ENCODE measurements at regions not wholly inside any gene's neighbourhood (a gene's known extent, or its start where the extent isn't known, plus 50 kb on each side); places are given as distances from the start of the nearest gene placed in this dataset.

GRCh38 chr2:181790716-181791649 is 100.5 kb upstream of the ITPRID2 start:
- TF ChIP-seq GATA2 (IDR thresholded peaks at IDR 0.05; ENCODE audit: low read depth, low read length) (no peak), GATA3 (IDR thresholded peaks at IDR 0.05; ENCODE audit: low read depth, low read length) (no peak)

GRCh38 chr2:181792906-181793305 is 98.6 kb upstream of the ITPRID2 start:
- TF ChIP-seq GATA3 (IDR thresholded peaks at IDR 0.05; ENCODE audit: low read depth, low read length) (no peak), GATA2 (IDR thresholded peaks at IDR 0.05; ENCODE audit: low read depth, low read length) (no peak)

- TF ChIP-seq GATA3 (IDR thresholded peaks at IDR 0.05; ENCODE audit: low read depth, low read length) = no peak
- no peak for TF ChIP-seq GATA2 (IDR thresholded peaks at IDR 0.05; ENCODE audit: low read depth, low read length)
Observed at GRCh38 chr2:181798022-181798421, 93.5 kb upstream of the ITPRID2 start.

GRCh38 chr2:181805228-181806038 is 86.1 kb upstream of the ITPRID2 start:
- no peak for TF ChIP-seq GATA3 (IDR thresholded peaks at IDR 0.05; ENCODE audit: low read depth, low read length)
- TF ChIP-seq GATA2 (IDR thresholded peaks at IDR 0.05; ENCODE audit: low read depth, low read length) = no peak

GRCh38 chr2:181806039-181806392 is 85.5 kb upstream of the ITPRID2 start:
- TF ChIP-seq GATA2 (IDR thresholded peaks at IDR 0.05; ENCODE audit: low read depth, low read length) (no peak), GATA3 (IDR thresholded peaks at IDR 0.05; ENCODE audit: low read depth, low read length) (no peak)

GRCh38 chr2:181807526-181807925 is 84.0 kb upstream of the ITPRID2 start:
- TF ChIP-seq GATA2 (IDR thresholded peaks at IDR 0.05; ENCODE audit: low read depth, low read length) (no peak), GATA3 (IDR thresholded peaks at IDR 0.05; ENCODE audit: low read depth, low read length) (no peak)

- no peak for TF ChIP-seq GATA2 (IDR thresholded peaks at IDR 0.05; ENCODE audit: low read depth, low read length)
- no peak for TF ChIP-seq GATA3 (IDR thresholded peaks at IDR 0.05; ENCODE audit: low read depth, low read length)
Observed at GRCh38 chr2:181810823-181811695, 80.5 kb upstream of the ITPRID2 start.

- TF ChIP-seq GATA2 (IDR thresholded peaks at IDR 0.05; ENCODE audit: low read depth, low read length) (no peak), GATA3 (IDR thresholded peaks at IDR 0.05; ENCODE audit: low read depth, low read length) (no peak)
Observed at GRCh38 chr2:181812106-181812743, 79.3 kb upstream of the ITPRID2 start.

- no peak for TF ChIP-seq GATA3 (IDR thresholded peaks at IDR 0.05; ENCODE audit: low read depth, low read length)
- TF ChIP-seq GATA2 (IDR thresholded peaks at IDR 0.05; ENCODE audit: low read depth, low read length) = no peak
Observed at GRCh38 chr2:181814057-181814491, 77.5 kb upstream of the ITPRID2 start.

GRCh38 chr2:181817509-181817908 is 74.0 kb upstream of the ITPRID2 start:
- TF ChIP-seq GATA3 (IDR thresholded peaks at IDR 0.05; ENCODE audit: low read depth, low read length) = no peak
- no peak for TF ChIP-seq GATA2 (IDR thresholded peaks at IDR 0.05; ENCODE audit: low read depth, low read length)

GRCh38 chr2:181818058-181818680 is 73.4 kb upstream of the ITPRID2 start:
- TF ChIP-seq GATA3 (IDR thresholded peaks at IDR 0.05; ENCODE audit: low read depth, low read length) = no peak
- no peak for TF ChIP-seq GATA2 (IDR thresholded peaks at IDR 0.05; ENCODE audit: low read depth, low read length)

GRCh38 chr2:181818840-181819239 is 72.7 kb upstream of the ITPRID2 start:
- TF ChIP-seq GATA3 (IDR thresholded peaks at IDR 0.05; ENCODE audit: low read depth, low read length) = no peak
- TF ChIP-seq GATA2 (IDR thresholded peaks at IDR 0.05; ENCODE audit: low read depth, low read length) = no peak

- TF ChIP-seq GATA2 (IDR thresholded peaks at IDR 0.05; ENCODE audit: low read depth, low read length) (no peak), GATA3 (IDR thresholded peaks at IDR 0.05; ENCODE audit: low read depth, low read length) (no peak)
Observed at GRCh38 chr2:181821049-181821448, 70.5 kb upstream of the ITPRID2 start.
